Kidney epithelial cell (primary cell): ENCODE measurements at regions not wholly inside any gene's neighbourhood (a gene's known extent, or its start where the extent isn't known, plus 50 kb on each side); places are given as distances from the start of the nearest gene placed in this dataset.

Experiments used
- DNase-seq: peaks from one replicate; pipeline ENCODE4 v3.0.0-alpha.2; 2010; ENCODE audit warnings: low read depth
- H3K27me3 ChIP-seq: 2 replicates; pipeline ENCODE4 v1.6.0; 2011; ENCODE audit warnings: low read length; ENCODE audit not compliant: control insufficient read depth, insufficient read depth
- H3K36me3 ChIP-seq: 2 replicates; pipeline ENCODE4 v1.5.1; 2011; ENCODE audit warnings: low read length; ENCODE audit not compliant: control insufficient read depth, insufficient read depth
- H3K4me3 ChIP-seq: 2 replicates; pipeline ENCODE4 v1.5.1; 2011; ENCODE audit warnings: low read depth, mild to moderate bottlenecking, control low read depth, low read length
- CTCF ChIP-seq: IDR thresholded peaks from 2 replicates; pipeline ENCODE4 v1.5.1; 2011; ENCODE audit warnings: mild to moderate bottlenecking, moderate library complexity, low read length, control low read depth, inconsistent platforms; ENCODE audit not compliant: insufficient read depth, poor library complexity, severe bottlenecking

- H3K27me3 ChIP-seq: no peaks in the 10 kb centered on the region
- no peak for TF ChIP-seq CTCF
- peak overlapping the region; percentile 67 for H3K4me3 ChIP-seq
- DNase-seq: no peak
- H3K36me3 ChIP-seq: no peaks in the 10 kb centered on the region
These were observed 64.7 kb upstream of the STARD13 start for GRCh38 chr13:33349986-33350826.

- Histone ChIP-seq H3K4me3 (no peak overlapping the region), H3K27me3 (no peaks in the 10 kb centered on the region), H3K36me3 (no peaks in the 10 kb centered on the region)
- no peak for TF ChIP-seq CTCF
- DNase-seq: peak; percentile 14
These were observed 65.8 kb upstream of the STARD13 start for GRCh38 chr13:33351319-33351718.

GRCh38 chr13:33352041-33352440 lies 66.5 kb upstream of the STARD13 start:
- Histone ChIP-seq H3K36me3 (no peaks in the 10 kb centered on the region), H3K4me3 (no peak overlapping the region), H3K27me3 (no peaks in the 10 kb centered on the region)
- DNase-seq: no peak
- TF ChIP-seq CTCF: no peak

- H3K4me3 ChIP-seq: no peak overlapping the region
- DNase-seq: no peak
- no peaks in the 10 kb centered on the region for H3K27me3 ChIP-seq
- no peaks in the 10 kb centered on the region for H3K36me3 ChIP-seq
- TF ChIP-seq CTCF: no peak
These were observed 67.0 kb upstream of the STARD13 start for GRCh38 chr13:33352526-33352925.

GRCh38 chr13:33353210-33353609 lies 67.7 kb upstream of the STARD13 start:
- no peak overlapping the region for H3K4me3 ChIP-seq
- no peak for DNase-seq
- H3K36me3 ChIP-seq: no peaks in the 10 kb centered on the region
- TF ChIP-seq CTCF: no peak
- no peaks in the 10 kb centered on the region for H3K27me3 ChIP-seq

- Histone ChIP-seq H3K36me3 (no peaks in the 10 kb centered on the region), H3K27me3 (no peaks in the 10 kb centered on the region)
- TF ChIP-seq CTCF: no peak
These were observed 68.1 kb upstream of the STARD13 start for GRCh38 chr13:33353646-33354045.

More at GRCh38 chr13:33353646-33354045, 68.1 kb upstream of the STARD13 start:
- H3K4me3 ChIP-seq: no peak overlapping the region
- no peak for DNase-seq
